HG03575 (cell line): ENCODE measurements at regions not wholly inside any gene's neighbourhood (a gene's known extent, or its start where the extent isn't known, plus 50 kb on each side); places are given as distances from the start of the nearest gene placed in this dataset.
"Not testable (repeated sequence)": the region's sequence is repeated elsewhere in the genome, so short reads cannot be mapped to it uniquely, and the experiment has no call there.

Experiments
- ATAC-seq: cut with Tn5 transposase; IDR thresholded peaks from one replicate; pipeline ENCODE4 v1.9.1; 2021; ENCODE audit not compliant: unreplicated experiment, insufficient number of reproducible peaks, low FRiP score; ENCODE audit errors: extremely low read depth

DNA sequence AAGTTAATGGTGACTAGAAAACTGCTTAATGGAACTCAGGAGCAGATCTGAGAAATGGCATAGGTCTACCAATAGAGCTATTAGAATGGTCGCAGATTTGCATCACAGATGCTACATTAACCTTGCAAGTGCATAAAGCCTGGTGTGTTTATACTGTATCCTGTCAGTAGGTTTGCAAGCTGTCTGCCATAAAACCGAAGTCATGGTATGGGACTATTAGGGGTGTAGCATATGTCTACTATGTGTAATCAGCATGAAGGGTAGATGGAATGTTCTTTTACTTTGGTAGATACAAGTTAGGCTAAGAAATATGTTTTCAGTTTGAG is 574.2 kb upstream of the ADGRL2 start:
- no peak for ATAC-seq

DNA sequence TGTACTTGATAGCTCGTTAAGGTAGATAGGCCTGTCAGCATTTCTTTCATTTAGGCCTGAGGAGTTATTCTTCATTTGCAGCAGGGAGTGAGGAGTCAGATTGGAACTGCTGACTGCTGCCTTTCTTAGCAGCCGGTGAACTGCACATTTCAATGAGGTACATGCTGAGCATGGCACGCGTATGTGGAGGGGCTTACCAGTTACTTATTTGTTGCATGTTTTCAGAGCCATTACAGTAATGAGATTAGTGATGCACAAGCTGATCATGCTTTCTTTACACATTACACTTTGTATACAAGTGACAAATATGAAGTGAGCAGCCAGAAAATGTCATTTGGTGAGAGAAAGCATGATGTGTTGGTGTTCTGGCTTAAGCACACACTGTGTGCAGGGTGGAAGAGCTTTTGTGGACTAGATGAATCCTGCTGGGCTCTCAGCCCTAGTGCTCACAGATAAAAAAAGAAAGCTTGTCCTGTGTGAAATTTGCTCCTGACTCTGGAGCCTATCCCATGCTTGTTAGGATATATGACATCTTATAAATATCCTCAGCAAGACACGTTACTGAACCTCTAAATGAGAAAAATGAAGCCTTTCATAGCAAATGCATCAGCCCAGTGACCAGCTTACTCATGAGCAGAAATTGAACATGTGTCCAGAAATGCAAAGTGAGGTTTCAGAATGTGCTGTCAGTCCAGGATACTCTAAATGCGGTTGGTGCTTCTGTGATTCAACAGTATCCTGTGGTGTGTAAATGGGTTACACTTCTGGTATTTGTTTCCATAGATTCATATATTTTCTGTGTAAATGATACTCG is 574.7 kb upstream of the ADGRL2 start:
- ATAC-seq: peak; percentile 52

DNA sequence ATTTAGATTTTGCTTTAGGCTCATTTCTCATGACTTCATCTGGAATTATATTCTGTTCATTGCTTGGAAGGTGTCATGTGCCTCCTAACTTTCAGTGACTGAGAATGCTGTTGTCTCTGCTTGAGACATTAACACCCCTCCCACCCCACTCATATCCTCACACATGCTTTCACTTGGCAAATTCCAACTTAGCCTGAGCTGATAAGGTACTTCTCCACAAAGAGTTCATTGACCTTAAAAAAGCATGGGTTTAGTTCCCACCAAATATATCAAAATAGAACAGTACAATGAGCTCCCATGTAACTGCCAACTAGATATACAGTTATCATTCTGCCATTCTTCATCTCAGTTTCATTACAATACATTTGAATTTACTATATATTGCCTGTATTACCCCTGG is 576.5 kb upstream of the ADGRL2 start:
- ATAC-seq: no peak

DNA sequence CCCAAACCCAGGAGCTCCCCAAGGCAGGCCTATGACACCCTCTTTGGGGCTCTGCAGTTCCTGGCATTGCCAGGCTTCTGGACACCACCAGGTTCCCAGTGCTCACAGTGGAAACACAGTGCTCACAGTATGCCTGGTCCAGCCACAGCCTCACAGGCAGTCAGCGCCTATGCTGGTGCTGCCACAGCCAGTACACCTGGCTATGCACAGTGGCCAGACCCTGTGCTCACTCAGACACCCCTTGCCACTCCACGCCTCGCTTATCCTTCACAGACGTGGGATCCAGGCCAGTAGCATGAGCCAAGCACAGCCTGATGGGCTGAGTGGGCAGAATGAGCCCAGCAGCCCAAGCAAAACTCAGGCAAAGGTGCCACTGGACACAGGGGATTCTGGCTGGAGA is 579.2 kb upstream of the ADGRL2 start:
- no peak for ATAC-seq

DNA sequence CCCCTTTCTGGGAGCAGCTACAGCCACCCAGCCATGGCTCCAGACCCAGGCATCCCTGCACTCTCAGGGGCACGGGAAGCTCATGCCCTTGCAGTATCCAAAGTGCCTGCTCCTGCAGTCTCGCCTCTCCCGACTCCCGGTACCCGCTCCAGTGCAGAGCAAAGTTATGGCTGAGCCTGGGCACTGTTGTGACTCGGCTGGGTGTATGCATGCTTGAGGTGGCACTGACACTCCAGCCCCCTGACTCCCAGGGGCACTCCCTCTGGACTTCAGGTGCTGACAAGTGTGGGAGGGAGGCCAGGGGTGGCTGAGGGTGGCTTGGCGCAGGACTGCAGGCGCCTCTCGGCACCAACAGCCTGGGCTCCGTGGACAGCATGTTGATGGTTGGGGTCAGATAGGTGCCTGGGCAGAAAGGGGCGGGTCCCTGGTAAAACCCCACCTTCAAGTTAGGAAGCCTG is 580.1 kb upstream of the ADGRL2 start:
- ATAC-seq: no peak

DNA sequence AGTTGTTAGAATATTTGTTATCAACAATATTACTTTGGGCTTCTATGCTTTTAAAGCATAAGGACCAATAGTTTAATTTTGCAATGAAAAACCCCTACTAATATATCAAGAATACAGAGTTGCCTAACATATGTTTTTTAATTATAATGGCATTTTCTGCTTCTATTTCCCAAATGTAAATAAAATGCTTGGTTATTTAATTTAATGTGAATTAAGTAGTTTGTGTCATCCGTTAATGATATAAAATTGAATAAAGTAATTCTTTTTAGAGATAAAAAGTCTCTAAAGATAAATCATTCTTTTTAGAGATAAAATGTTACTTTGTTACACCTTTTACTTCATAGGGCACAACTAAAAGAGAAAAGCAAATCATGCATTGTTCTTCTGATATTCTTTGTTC is 583.7 kb upstream of the ADGRL2 start:
- ATAC-seq: no peak

DNA sequence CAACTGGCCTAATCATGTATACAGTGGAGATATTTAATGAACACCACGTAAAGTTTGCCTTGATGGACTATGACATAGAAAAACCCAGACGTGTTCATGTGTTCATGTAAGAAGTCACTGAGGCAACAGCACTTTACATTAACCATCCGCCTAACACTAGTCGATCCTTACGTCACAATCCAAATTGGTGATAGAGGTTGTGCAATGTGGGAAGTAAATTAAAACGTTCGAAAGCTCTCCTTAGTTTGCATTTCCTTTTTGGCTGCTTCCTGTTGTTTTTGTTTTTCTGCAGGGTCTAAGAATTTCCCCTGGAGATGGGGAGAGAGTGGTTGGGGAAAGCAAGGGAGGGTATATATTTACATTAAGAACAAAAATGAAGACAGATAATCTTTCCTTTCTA is 587.5 kb upstream of the ADGRL2 start:
- ATAC-seq: no peak

DNA sequence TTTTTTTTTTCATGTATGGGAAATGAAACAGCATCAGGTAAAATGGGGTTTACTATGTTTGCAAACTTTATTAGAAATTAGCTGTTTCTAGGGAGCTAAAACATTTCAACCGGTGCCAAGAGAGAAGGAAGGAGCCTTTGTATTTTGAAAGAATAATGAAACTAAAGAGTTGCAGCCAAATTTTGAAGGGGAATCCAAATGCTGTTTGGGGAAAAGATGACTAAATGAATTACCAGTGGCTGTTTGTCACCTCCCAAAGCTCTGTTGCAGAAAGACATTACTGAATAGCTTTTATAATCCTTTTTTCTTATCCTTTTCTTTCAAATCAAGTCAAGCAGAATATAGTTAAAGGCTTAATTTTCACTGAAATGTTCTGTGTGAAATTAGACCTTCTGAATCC is 591.3 kb upstream of the ADGRL2 start:
- ATAC-seq: no peak

DNA sequence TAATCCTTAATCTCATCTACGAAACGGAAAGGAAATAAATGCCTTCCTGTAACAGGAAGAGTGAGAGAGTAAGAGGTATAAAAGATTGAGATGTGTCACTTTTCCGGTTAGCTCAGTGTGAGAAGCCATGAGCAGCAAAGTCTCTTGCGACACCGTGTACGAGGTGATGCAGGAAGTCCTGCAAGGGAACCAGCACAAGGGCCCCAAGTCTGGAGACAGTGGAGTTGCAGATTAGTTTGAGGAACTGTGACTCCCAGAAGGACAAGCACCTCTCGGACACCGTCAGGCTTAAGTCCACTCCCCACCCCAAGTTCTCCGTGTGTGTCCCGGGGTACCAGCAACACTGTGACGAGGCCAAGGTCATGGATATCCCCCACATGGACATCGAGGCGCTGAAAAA is 592.3 kb upstream of the ADGRL2 start:
- ATAC-seq: no peak

DNA sequence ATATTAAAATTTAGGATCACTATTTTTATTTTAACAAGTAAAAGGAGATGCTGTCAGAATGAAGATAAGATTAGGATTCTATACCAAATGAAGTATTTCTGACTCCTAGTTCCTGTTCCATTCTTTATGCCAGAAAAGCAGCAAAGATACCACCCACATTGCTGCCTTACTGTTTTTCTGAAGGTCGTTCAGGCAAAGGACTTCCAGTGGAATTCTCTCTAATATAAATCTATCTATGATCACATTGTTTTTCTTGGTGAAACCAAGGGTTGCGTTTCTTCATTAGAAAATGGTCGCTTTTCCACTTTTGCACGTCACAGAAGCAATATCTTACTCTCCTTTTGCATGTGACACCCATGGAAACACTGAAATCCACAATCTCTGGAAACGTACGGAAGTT is 594.8 kb upstream of the ADGRL2 start:
- ATAC-seq: no peak

DNA sequence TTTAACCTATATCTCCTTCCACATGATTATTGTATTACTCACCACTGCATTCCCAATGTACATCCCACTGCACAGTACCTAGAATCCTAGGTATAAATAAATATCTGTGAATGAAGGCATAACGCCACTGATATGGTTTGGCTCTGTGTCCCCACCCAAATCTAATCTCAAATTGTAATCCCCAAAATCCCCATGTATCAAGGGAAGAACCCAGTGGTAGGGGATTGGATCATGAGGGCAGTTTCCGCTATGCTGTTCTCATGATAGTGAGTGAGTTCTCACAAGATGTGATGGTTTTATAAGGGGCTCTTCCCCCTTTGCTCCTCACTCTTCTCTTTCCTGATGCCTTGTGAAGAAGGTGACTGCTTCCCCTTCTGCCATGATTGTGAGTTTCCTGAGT is 599.0 kb upstream of the ADGRL2 start:
- no peak for ATAC-seq

DNA sequence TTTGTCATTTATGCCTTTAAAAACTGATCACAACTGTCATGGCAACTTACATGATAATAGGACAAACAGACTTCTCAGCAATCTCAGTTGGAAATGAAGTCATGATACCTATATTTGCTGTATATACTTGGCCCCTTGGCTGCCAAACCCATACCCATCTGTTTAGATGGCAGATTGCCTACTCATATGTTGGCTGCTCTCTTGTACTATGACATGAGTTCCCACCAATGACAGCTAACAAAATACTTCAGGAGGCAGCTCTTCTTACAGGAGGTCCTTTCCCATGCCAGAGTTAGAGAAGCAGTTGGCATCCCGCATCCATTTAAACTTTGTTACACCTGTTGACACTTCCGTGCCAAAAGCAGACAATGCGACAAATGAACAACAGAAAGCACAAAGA is 603.1 kb upstream of the ADGRL2 start:
- ATAC-seq: no peak

DNA sequence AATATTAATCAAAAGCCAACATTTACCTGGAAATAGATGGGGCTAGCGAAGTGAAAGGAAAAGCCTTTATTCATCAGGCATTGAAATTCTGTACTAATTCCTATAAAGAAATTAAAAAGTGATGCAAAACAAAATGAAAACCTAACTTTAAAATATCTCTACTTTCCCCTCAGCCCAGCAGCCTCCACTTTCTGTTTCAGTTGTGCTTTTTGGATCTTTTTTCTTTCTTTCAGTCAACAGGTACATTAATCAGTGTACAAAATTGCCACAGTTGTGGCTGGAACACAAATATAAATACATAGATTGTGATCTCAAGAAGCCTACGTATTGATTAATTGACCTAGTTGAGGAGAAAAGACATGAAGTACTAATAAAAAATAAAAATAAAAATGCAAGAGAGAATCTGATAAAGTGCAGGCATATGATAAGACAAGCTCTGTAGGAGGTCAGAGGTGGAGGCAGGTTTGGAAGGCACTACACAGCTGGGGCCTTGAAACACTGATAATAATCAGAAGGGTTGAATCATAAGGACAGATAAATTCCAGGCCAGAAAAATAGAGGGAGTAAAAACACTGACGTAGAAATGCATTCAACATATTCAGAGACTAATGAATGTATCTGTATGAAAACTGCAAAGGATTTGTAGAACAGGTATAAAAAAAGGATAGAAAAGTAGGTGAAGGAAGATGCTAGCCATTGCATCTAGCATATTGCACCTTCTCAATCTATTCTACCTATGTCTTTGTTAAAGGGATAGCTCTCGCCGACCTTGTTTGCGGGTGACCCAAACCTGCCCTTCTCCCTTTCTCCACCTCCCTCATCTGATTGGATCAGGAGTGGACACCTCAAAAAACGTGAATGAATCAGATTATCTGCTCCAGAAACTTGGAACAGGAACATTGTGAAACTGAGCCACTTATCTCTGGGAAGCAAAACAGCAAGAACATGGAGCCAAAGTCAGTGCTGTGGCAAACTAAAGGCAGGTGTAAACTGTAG is 607.8 kb upstream of the ADGRL2 start:
- no peak for ATAC-seq

DNA sequence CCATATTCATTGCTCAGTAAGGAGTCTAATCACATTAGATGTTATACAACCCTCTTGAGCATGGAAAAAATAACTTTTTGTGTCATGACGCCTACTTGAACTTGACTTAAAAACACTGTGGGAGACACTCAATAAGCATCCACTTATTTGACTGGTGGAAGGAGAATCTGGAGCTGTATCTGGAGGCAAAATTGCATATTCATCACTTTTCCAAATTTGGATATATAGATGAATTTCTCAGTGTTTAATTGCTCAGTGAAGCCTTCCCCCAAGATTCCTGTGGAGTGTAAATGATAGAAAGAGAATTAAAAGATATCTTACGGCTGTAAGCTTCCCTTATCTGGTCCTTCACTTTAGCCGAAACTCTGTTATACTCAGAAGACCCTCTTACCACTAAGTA is 610.7 kb upstream of the ADGRL2 start:
- ATAC-seq: no peak

DNA sequence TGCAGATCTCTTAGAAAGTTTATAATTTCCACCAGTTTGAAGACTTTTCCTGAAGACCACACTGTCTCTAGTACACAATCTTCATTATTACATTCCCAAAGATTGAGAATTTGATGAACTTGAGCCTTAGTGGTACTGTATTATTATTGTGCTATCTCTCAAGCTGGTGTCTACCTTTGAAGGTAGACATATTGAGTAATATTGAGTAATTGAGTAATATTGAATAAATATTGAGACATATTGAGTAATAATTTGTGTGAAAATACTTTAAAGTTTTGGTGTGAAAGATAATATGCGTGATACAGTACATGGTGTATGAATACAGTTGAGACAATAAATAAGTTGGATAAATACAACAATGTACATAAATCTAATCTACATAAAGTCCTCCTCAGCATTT is 613.1 kb upstream of the ADGRL2 start:
- ATAC-seq: no peak

DNA sequence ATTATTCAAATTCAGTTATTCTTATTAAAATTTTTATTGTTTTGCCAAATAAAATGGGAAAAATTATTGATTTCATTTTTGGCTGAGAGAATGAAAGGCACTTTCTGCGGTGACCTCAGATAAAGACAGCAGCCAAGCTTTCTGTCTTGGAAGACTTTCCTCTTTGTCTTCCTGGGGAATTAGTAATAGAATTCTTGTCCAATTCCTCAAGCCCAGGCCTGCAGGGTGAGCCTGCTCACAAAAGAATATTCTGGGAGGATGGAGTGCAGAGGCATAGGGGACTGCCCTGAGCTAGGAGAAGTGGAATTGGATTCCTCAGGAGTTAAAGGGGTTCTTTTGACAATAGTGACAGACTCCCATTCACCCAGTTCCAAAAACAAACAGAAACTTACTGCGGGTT is 614.5 kb upstream of the ADGRL2 start:
- no peak for ATAC-seq

DNA sequence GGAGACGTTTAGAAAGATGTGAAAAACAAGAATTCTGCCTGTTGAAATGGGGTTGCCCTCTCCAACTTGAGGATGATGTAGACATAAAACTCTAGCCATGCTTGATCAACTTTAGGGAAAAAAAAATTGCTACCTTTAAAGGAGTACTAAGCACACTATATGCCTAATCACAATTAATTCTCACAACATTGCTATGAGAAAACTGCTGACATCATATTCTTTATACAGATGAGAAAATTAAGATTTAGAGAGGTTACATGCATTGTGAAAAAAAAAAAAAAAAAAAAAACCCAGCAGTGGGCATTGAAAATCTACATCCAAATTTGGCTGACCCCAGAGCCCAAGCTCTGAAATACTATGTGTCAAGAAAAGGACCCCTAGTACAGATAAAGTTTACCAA is 617.2 kb upstream of the ADGRL2 start:
- ATAC-seq: no peak

DNA sequence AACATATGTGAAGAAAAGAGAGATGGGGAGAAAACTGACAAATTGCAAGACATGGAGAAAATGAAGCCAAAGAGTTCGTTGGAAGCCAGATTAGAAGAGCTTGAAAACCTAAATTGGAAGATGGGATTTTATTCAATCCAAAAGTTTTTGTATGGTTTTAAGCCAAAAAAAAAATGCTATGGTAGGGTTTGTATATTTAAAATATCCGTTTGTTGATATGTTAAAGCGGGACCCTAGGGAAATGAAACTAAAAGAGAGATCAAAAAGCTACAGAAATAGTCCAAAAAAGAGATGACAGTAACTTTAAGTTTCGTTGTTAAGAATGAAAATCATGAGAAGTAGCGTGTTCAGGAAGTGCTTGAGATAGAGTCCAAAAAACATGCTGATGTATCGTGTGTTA is 617.7 kb upstream of the ADGRL2 start:
- ATAC-seq: no peak

DNA sequence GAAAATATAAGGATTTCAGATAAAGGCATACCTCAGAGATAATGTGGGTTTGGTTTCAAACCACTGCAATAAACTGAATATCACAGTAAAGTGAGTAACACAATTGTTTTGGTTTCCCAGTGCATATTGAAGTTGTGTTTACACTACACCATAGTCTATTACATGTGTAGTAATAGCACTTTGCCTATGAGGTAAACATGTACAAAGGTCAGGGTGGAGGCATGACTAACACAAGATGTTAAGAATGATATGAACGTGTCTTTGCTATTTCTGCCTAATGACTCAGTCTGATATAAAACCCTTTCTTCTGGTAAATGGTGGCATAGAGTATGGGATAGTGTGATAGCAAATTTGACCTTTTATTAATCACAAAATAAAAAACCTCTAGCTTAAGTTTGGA is 621.5 kb upstream of the ADGRL2 start:
- ATAC-seq: no peak

DNA sequence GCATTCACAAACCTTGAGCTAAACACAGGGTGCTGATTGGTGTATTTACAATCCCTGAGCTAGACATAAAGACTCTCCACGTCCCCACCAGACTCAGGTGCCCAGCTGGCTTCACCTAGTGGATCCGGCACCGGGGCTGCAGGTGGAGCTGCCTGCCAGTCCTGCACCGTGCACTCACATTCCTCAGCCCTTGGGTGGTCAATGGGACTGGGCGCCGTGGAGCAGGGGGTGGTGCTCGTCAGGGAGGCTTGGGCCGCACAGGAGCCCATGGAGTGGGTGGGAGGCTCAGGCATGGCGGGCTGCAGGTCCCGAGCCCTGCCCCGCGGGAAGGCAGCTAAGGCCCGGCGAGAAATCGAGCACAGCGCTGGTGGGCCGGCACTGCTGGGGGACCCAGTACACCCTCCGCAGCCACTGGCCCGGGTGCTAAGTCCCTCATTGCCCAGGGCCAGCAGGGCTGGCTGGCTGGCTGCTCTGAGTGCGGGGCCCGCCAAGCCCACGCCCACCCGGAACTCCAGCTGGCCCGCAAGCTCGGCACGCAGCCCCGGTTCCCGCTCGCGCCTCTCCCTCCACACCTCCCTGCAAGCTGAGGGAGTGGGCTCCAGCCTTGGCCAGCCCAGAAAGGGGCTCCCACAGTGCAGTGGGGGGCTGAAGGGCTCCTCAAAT is 622.2 kb upstream of the ADGRL2 start:
- not testable (repeated sequence) for ATAC-seq
